HEK293T (cell line): ENCODE measurements at regions not wholly inside any gene's neighbourhood (a gene's known extent, or its start where the extent isn't known, plus 50 kb on each side); places are given as distances from the start of the nearest gene placed in this dataset.

ENCODE experiments used
- BHLHE40 ChIP-seq: fragments of 450-650 bp; IDR thresholded peaks from 2 replicates; pipeline ENCODE4 v1.6.1; 2016; ENCODE audit warnings: mild to moderate bottlenecking, moderate library complexity, borderline replicate concordance
- ELF4 ChIP-seq: fragments of 450-650 bp; IDR thresholded peaks from 2 replicates; pipeline ENCODE4 v1.6.1; 2017; ENCODE audit warnings: antibody characterized with exemption
- FOXA1 ChIP-seq: fragments of 450-650 bp; IDR thresholded peaks from 2 replicates; pipeline ENCODE4 v1.6.1; 2016; ENCODE audit warnings: mild to moderate bottlenecking
- FOXM1 ChIP-seq: fragments of 450-650 bp; IDR thresholded peaks from 2 replicates; pipeline ENCODE4 v1.6.1; 2017; ENCODE audit warnings: mild to moderate bottlenecking, borderline replicate concordance
- HDGF ChIP-seq: fragments of 450-650 bp; IDR thresholded peaks from 2 replicates; pipeline ENCODE4 v1.6.1; 2017; ENCODE audit warnings: antibody characterized with exemption, borderline replicate concordance
- LEF1 ChIP-seq: fragments of 450-650 bp; IDR thresholded peaks from 2 replicates; pipeline ENCODE4 v1.6.1; 2017; ENCODE audit warnings: mild to moderate bottlenecking, borderline replicate concordance
- NFRKB ChIP-seq: fragments of 450-650 bp; IDR thresholded peaks from 2 replicates; pipeline ENCODE4 v1.6.1; 2016; ENCODE audit warnings: mild to moderate bottlenecking, moderate library complexity
- SP1 ChIP-seq: fragments of 450-650 bp; IDR thresholded peaks from 2 replicates; pipeline ENCODE4 v1.6.1; 2017
- SUZ12 ChIP-seq: fragments of 450-650 bp; IDR thresholded peaks from 2 replicates; pipeline ENCODE4 v1.6.1; 2016; ENCODE audit warnings: mild to moderate bottlenecking

- TF ChIP-seq FOXA1 (no peak), SUZ12 (no peak), FOXM1 (no peak), LEF1 (no peak), ELF4 (no peak), HDGF (no peak), NFRKB (no peak), BHLHE40 (no peak), SP1 (no peak)
These were observed 1136.3 kb upstream of the CDH9 start for GRCh38 chr5:28174691-28175090.
